SK-N-MC (cell line): ENCODE measurements at regions not wholly inside any gene's neighbourhood (a gene's known extent, or its start where the extent isn't known, plus 50 kb on each side); places are given as distances from the start of the nearest gene placed in this dataset.

ENCODE experiments used
- EZH2 ChIP-seq: fragments of 200-600 bp; sonication (generic); IDR thresholded peaks from one replicate; pipeline ENCODE4 v1.6.1; 2017; ENCODE audit warnings: antibody characterized with exemption
- POLR2AphosphoS5 ChIP-seq: IDR thresholded peaks from 2 replicates; pipeline ENCODE4 v1.6.1; 2012; ENCODE audit warnings: mild to moderate bottlenecking, low read depth, low read length, borderline replicate concordance

DNA sequence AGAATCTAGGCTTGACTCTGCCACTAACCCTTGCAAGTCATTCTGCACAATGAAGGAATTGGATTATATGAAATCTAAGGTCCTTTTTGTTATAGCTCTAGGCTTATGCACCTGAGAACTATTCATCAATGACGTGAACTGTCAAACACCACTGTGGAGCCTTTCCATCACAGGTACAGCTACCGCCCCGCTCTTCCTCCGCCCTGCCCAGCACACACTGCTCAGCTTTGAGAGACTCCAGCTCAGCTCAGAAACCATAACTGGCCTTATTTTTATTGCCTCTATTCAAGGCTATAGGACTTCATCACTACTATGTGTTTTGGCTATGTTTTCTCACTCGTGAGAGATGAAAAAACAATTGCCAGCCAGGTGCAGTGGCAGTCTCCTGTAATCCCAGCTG lies 88.2 kb upstream of the RPL34 start:
- TF ChIP-seq POLR2AphosphoS5 (no peak), EZH2 (no peak)
